ENCODE measurements at regions not wholly inside any gene's neighbourhood (a gene's known extent, or its start where the extent isn't known, plus 50 kb on each side); places are given as distances from the start of the nearest gene placed in this dataset.

DNA sequence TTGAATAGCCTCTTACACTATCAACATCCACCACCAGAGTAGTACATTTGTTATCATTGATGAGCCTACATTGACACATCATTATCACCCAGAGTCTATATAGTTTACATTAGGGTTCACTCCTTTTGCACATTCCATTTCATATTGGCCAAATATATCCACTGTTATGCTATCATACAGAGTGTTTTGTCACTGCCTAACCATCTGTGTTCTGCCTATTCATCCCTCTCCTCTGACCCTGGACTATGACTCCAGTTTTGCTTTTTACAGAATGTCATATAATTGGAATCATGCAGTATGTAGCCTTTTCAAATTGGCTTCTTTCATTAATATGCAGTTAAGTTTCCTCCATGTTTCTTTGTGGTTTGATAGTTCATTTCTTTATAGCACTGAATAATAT is 904.7 kb downstream of the TLE1 start:
- no peak for TF ChIP-seq CTCF (IDR thresholded peaks at IDR 0.05; ENCODE audit: extremely low read depth in 1 of 2, insufficient read depth in 1 of 2, low read depth in 1 of 2, low read length in 2 of 2)
- TF ChIP-seq, protein P1, sequence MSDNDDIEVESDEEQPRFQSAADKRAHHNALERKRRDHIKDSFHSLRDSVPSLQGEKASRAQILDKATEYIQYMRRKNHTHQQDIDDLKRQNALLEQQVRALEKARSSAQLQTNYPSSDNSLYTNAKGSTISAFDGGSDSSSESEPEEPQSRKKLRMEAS (IDR thresholded peaks at IDR 0.05; ENCODE audit: insufficient read depth, insufficient read length), result no peak
